Lung (tissue), 11 donors: ENCODE measurements at regions not wholly inside any gene's neighbourhood (a gene's known extent, or its start where the extent isn't known, plus 50 kb on each side); places are given as distances from the start of the nearest gene placed in this dataset.
A peak's percentile ranks its signal among the peaks of the same experiment; 100 is the strongest.

Source experiments
- ATAC-seq: fragments of 200-7000 bp; cut with Tn5 transposase; one replicate; pipeline ENCODE4 v1.9.1; 2020; ENCODE audit warnings: moderate number of reproducible peaks; ENCODE audit not compliant: insufficient read depth, low FRiP score
- DNase-seq, 3 donors: peaks; one replicate each; pipeline ENCODE4 v3.0.0-alpha.2; 2013 to 2017
- H3K27ac ChIP-seq, 2 donors: one replicate each; pipeline ENCODE4 v1.5.1; 2013; ENCODE audit warnings: mild to moderate bottlenecking in 2 of 2, moderate library complexity in 2 of 2, control low read depth in 1 of 2, inconsistent platforms in 1 of 2, low read depth in 1 of 2, low read length in 1 of 2
- H3K27me3 ChIP-seq, 3 donors: one replicate each; pipeline ENCODE4 v1.5.1; 2013; ENCODE audit warnings: low read length in 2 of 3; ENCODE audit not compliant: control insufficient read depth in 3 of 3, insufficient read depth in 3 of 3
- H3K36me3 ChIP-seq, 4 donors: one replicate each; pipeline ENCODE4 v1.5.1; 2013; ENCODE audit warnings: low read length in 4 of 4, mild to moderate bottlenecking in 1 of 4, moderate library complexity in 1 of 4; ENCODE audit not compliant: control insufficient read depth in 4 of 4, insufficient read depth in 4 of 4
- H3K4me1 ChIP-seq, 5 donors: one replicate each; pipeline ENCODE4 v1.5.1; 2013; ENCODE audit warnings: low read length in 5 of 5, mild to moderate bottlenecking in 2 of 5, moderate library complexity in 1 of 5; ENCODE audit not compliant: control insufficient read depth in 5 of 5, insufficient read depth in 5 of 5
- H3K4me3 ChIP-seq: one replicate; pipeline ENCODE4 v1.5.1; 2013; ENCODE audit warnings: mild to moderate bottlenecking, control low read depth, moderate library complexity
- H3K9ac ChIP-seq, 2 donors: one replicate each; pipeline ENCODE4 v1.5.1; 2013; ENCODE audit warnings: low read length in 2 of 2, control low read depth in 1 of 2; ENCODE audit not compliant: insufficient read depth in 1 of 2
- H3K9me3 ChIP-seq, 4 donors: one replicate each; pipeline ENCODE4 v1.5.1; 2013; ENCODE audit warnings: low read length in 3 of 4, mild to moderate bottlenecking in 1 of 4, moderate library complexity in 1 of 4; ENCODE audit not compliant: control insufficient read depth in 4 of 4, insufficient read depth in 3 of 4
- WGBS, 2 donors: extraction: QIAGEN DNeasy Blood & Tissue Kit; methylation state at CpG; one replicate each; pipeline ENCODE4 v1.1.7; 2013; 5-methylcytosine and 5-hydroxymethylcytosine counted together
- TF ChIP-seq, protein P1 (sequence below): IDR thresholded peaks from 2 replicates; pipeline ENCODE4 v1.5.1; 2012; ENCODE audit warnings: mild to moderate bottlenecking; ENCODE audit errors: control extremely low read depth, extremely low read depth
- donor health status: control.
- donor health status: control.
- donor health status: Bipolar disorder and iron deficiency.
- donor health status: healthy.
- donor health status: DM: yes; HTN: yes; CAD: no.

DNA sequence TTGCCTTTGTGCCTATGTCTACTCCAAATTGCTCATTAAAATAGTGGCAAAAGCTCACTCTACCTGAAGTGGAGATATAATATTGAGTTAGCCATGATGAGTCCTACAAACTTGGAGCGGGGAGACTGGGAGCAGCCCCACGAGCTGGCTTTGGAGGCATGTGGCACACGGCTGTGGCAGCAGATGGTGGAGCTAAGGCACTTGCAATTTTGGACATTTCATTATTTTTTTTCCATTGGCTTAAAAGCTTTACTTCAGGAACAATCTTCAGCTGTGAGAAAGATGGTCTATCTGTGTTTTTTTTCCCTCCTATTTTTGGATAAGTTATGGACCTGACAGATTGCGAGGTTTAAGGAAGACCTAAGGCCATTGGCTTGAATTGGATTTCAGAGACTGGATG is 578.3 kb downstream of the CMPK2 start:
- TF ChIP-seq, protein P1, sequence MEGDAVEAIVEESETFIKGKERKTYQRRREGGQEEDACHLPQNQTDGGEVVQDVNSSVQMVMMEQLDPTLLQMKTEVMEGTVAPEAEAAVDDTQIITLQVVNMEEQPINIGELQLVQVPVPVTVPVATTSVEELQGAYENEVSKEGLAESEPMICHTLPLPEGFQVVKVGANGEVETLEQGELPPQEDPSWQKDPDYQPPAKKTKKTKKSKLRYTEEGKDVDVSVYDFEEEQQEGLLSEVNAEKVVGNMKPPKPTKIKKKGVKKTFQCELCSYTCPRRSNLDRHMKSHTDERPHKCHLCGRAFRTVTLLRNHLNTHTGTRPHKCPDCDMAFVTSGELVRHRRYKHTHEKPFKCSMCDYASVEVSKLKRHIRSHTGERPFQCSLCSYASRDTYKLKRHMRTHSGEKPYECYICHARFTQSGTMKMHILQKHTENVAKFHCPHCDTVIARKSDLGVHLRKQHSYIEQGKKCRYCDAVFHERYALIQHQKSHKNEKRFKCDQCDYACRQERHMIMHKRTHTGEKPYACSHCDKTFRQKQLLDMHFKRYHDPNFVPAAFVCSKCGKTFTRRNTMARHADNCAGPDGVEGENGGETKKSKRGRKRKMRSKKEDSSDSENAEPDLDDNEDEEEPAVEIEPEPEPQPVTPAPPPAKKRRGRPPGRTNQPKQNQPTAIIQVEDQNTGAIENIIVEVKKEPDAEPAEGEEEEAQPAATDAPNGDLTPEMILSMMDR, result no peak
- no peak overlapping the region for H3K9ac ChIP-seq
- no peaks in the 10 kb centered on the region for H3K36me3 ChIP-seq
- peaks cover 0 to 6% (median 0%) of the 10 kb centered on the region in 5 donors for H3K4me1 ChIP-seq
- H3K27me3 ChIP-seq, result no peaks in the 10 kb centered on the region
- H3K27ac ChIP-seq, result no peak overlapping the region
- ATAC-seq, result no peak
- no peak overlapping the region for H3K4me3 ChIP-seq
- WGBS, 2 donors, result 96% methylated on average over 4 of the region's 4 CpGs
- H3K9me3 ChIP-seq, result peaks cover 0 to 9% (median 0%) of the 10 kb centered on the region in 4 donors
- no peak for DNase-seq

DNA sequence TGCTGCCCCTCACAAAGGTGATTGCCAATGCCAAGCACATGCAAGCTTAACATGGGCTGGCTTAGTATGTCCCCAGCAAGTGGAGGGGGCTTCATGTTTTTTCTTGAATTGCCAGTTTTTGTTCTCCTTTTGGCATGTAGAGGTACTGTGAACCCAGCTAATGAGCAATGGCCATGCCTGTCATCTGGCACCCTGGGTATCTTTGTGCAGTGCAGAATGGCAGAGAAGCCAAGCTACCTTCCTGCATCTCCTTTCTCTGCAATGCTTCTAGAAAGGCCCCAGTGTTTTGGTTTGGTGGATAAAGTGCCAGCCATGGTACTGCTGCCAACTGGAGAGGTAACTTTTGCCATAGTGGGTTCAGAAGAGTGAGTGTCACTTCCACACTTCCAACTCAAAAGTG is 576.9 kb downstream of the CMPK2 start:
- Histone ChIP-seq H3K9me3 (peaks cover 0 to 4% (median 0%) of the 10 kb centered on the region in 4 donors), H3K9ac (no peak overlapping the region), H3K4me1 (peaks cover 0 to 6% (median 0%) of the 10 kb centered on the region in 5 donors), H3K36me3 (no peaks in the 10 kb centered on the region), H3K4me3 (no peak overlapping the region), H3K27me3 (no peaks in the 10 kb centered on the region), H3K27ac (no peak overlapping the region)
- TF ChIP-seq, protein P1, result no peak
- ATAC-seq, result no peak
- no peak for DNase-seq

DNA sequence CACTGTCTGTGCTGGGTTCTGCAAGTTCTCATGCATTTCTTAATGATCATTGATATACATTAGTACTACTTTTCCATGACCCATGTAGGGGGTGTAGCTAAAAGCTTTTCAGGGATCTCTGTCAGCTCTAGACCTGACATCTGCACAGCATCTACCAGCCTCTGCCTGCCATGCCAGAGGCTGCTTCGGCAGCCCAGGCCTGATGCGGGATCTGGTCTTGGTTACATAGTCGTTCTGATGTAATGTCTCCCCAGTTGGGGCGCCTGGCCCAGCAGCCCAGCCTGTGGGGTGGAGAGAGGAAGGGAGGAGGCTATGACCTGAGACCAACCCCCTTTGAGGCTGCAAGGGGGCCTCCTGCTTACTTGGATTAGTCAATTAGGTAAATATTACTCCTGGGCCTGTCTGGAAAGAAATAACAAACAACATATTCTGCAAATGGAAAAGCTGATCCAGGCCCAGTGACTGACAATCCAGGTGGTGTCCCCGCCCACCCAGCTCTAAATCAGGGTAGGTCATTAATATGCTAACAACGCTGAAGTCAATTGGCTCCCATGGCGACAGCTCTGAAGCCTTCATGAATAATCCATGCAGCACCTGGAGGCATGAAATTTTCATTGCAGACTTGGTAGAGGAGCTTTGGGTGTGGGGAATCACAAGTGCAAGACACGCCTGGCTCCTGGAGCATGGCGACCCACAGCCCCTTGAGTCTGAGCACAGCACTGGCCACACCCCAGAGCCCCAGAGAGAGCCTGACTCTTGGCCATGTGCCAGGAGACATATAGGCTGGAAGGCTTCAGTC is 575.3 kb downstream of the CMPK2 start:
- Histone ChIP-seq H3K9me3 (peaks cover 0 to 4% (median 0%) of the 10 kb centered on the region in 4 donors), H3K9ac (no peak overlapping the region), H3K4me1 (peaks cover 0 to 6% (median 0%) of the 10 kb centered on the region in 5 donors), H3K4me3 (no peak overlapping the region), H3K27me3 (no peaks in the 10 kb centered on the region), H3K27ac (no peak overlapping the region), H3K36me3 (no peaks in the 10 kb centered on the region)
- TF ChIP-seq, protein P1, result no peak
- ATAC-seq (no peak), DNase-seq (peak in 2 of 3 donors; percentile 24 to 49)
- WGBS, 2 donors, result 90 to 95% methylated on average over 9 of the region's 9 CpGs
